ENCODE measurements at regions not wholly inside any gene's neighbourhood (a gene's known extent, or its start where the extent isn't known, plus 50 kb on each side); places are given as distances from the start of the nearest gene placed in this dataset.
A peak's percentile ranks its signal among the peaks of the same experiment; 100 is the strongest.

- Histone ChIP-seq H3F3A (replicated peaks; ENCODE audit: insufficient read depth) (no peaks in the 10 kb centered on the region), H3K79me2 (ENCODE audit: insufficient read depth) (no peaks in the 10 kb centered on the region), H3K9me2 (no peaks in the 10 kb centered on the region), H2AFZ (ENCODE audit: low read depth) (no peak overlapping the region), H3K36me3 (replicated peaks in 1 of 2; ENCODE audit: control insufficient read depth in 1 of 2, insufficient read depth in 2 of 2, low read length in 1 of 2) (no peaks in the 10 kb centered on the region), H3K27me3 (ENCODE audit: insufficient read depth) (no peaks in the 10 kb centered on the region), H3K4me1 (ENCODE audit: control insufficient read depth in 1 of 2, insufficient read depth in 2 of 2, low read depth in 1 of 2, low read length in 1 of 2) (peaks cover 5 to 36% of the 10 kb centered on the region in 2 experiments; a peak in 3 of 4 replicates), H3K4me3 (ENCODE audit: low read depth in 2 of 2, low read length in 1 of 2) (no peak overlapping the region), H3K9ac (no peak overlapping the region), H3K9me3 (no peaks in the 10 kb centered on the region), H4K20me1 (ENCODE audit: insufficient read depth) (no peaks in the 10 kb centered on the region), H3K27ac (ENCODE audit: low read depth in 2 of 2, low read length in 1 of 2) (peak overlapping the region in 1 of 2 experiments; percentile 43; a peak in 1 of 4 replicates), H3K4me2 (no peak overlapping the region)
- no peak for TF ChIP-seq RXRA (IDR thresholded peaks at IDR 0.05; ENCODE audit: borderline replicate concordance, low read depth)
- TF ChIP-seq GATA2 (CRISPR knock-in tag; IDR thresholded peaks at IDR 0.05): no peak
- DNase-seq: no peak
- ChIA-PET POLR2A (no interaction called here), CTCF (interaction anchor here (0.9 to 1.3 kb wide), 2 partner anchors 23 to 68 kb away, joined by 3 to 4 read pairs; no protein-coding TSS in a partner anchor)
- 40% methylated on average over 1 of the region's 1 CpG for WGBS (ENCODE audit: low lambda C conversion rate)
Observed at GRCh38 chr11:116431842-116432241, 340.9 kb downstream of the BUD13 start.

GRCh38 chr11:116428638-116428975 is 344.2 kb downstream of the BUD13 start:
- Histone ChIP-seq H3K9me2 (no peaks in the 10 kb centered on the region), H3K4me3 (ENCODE audit: low read depth in 2 of 2, low read length in 1 of 2) (no peak overlapping the region), H3K27me3 (ENCODE audit: insufficient read depth) (no peaks in the 10 kb centered on the region), H3K4me1 (ENCODE audit: control insufficient read depth in 1 of 2, insufficient read depth in 2 of 2, low read depth in 1 of 2, low read length in 1 of 2) (peaks cover 5 to 58% of the 10 kb centered on the region in 2 experiments; a peak in 3 of 4 replicates), H3K27ac (ENCODE audit: low read depth in 2 of 2, low read length in 1 of 2) (peak overlapping the region; percentile 22 to 100; a peak in 3 of 4 replicates), H3K36me3 (replicated peaks in 1 of 2; ENCODE audit: control insufficient read depth in 1 of 2, insufficient read depth in 2 of 2, low read length in 1 of 2) (no peaks in the 10 kb centered on the region), H3K9me3 (no peaks in the 10 kb centered on the region), H2AFZ (ENCODE audit: low read depth) (no peak overlapping the region), H3K4me2 (0 out of 2 replicates have a peak overlapping the region, but pooled peaks have one; percentile 68), H3F3A (replicated peaks; ENCODE audit: insufficient read depth) (no peaks in the 10 kb centered on the region), H3K79me2 (ENCODE audit: insufficient read depth) (no peaks in the 10 kb centered on the region), H4K20me1 (ENCODE audit: insufficient read depth) (no peaks in the 10 kb centered on the region), H3K9ac (no peak overlapping the region)
- WGBS (ENCODE audit: low lambda C conversion rate): 36% methylated on average over 3 of the region's 6 CpGs
- ChIA-PET POLR2A (interaction anchor here (0.6 to 11.4 kb wide), 30 partner anchors 10 to 928 kb away, joined by 3 to 237 read pairs (median 8); no protein-coding TSS in a partner anchor), CTCF (interaction anchor here (0.9 to 10.9 kb wide), 16 partner anchors 10 to 257 kb away, joined by 3 to 109 read pairs (median 4); no protein-coding TSS in a partner anchor)
- no peak for DNase-seq
- TF ChIP-seq MEF2A (IDR thresholded peaks at IDR 0.05; ENCODE audit: borderline replicate concordance, low read depth) (no peak), RAD21 (IDR thresholded peaks at IDR 0.05; ENCODE audit: low read length) (no peak), RXRA (IDR thresholded peaks at IDR 0.05; ENCODE audit: borderline replicate concordance, low read depth) (no peak), EP300 (IDR thresholded peaks at IDR 0.05; ENCODE audit: borderline replicate concordance in 1 of 2, low read depth in 1 of 2, low read length in 1 of 2) (no peak), SMC3 (IDR thresholded peaks at IDR 0.05; ENCODE audit: low read depth, low read length) (0 out of 2 replicates have a peak, but pooled peaks have one; percentile 0), FOXJ3 (CRISPR knock-in tag; IDR thresholded peaks at IDR 0.05) (peak; percentile 41; the same call in 1 of the 2 replicates), ZBTB33 (IDR thresholded peaks at IDR 0.05; ENCODE audit: borderline replicate concordance, low read depth) (no peak), EZH2phosphoT487 (IDR thresholded peaks at IDR 0.05; ENCODE audit: borderline replicate concordance, low read depth) (no peak), GATA2 (CRISPR knock-in tag; IDR thresholded peaks at IDR 0.05) (no peak), FOXM1 (IDR thresholded peaks at IDR 0.05; ENCODE audit: low read depth) (no peak)

All from SK-N-SH (cell line).